ENCODE measurements at regions not wholly inside any gene's neighbourhood (a gene's known extent, or its start where the extent isn't known, plus 50 kb on each side); places are given as distances from the start of the nearest gene placed in this dataset.

- Histone ChIP-seq H3K9me3 (ENCODE audit: control extremely low read depth in 1 of 3, control insufficient read depth in 2 of 3, insufficient read depth in 1 of 3, low read length in 2 of 3) (peaks cover 0 to 7% (median 0%) of the 10 kb centered on the region in 3 donors), H4K20me1 (ENCODE audit: control insufficient read depth, insufficient read depth, low read length, poor library complexity, severe bottlenecking) (no peaks in the 10 kb centered on the region), H3K4me3 (ENCODE audit: control extremely low read depth in 1 of 5, extremely low read depth in 1 of 5, insufficient read depth in 1 of 5, low read depth in 2 of 5, low read length in 4 of 5) (no peak overlapping the region), H3K27me3 (replicated peaks in 1 of 4; ENCODE audit: control extremely low read depth in 1 of 4, control insufficient read depth in 3 of 4, insufficient read depth in 4 of 4, low read length in 3 of 4) (no peaks in the 10 kb centered on the region), H3K9ac (ENCODE audit: low read length) (no peak overlapping the region), H3K4me1 (ENCODE audit: control insufficient read depth in 2 of 2, insufficient read depth in 2 of 2, low read length in 2 of 2) (no peaks in the 10 kb centered on the region), H3K4me2 (replicated peaks; ENCODE audit: low read depth, low read length, poor library complexity, severe bottlenecking) (no peak overlapping the region), H3K79me2 (ENCODE audit: control insufficient read depth, insufficient read depth, low read length) (no peaks in the 10 kb centered on the region), H2AFZ (ENCODE audit: insufficient read depth, low read depth, low read length, poor library complexity, severe bottlenecking) (no peak overlapping the region), H3K27ac (ENCODE audit: low read length in 2 of 2) (no peak overlapping the region), H3K36me3 (replicated peaks in 1 of 2; ENCODE audit: control extremely low read depth in 1 of 2, control insufficient read depth in 1 of 2, extremely low read depth in 1 of 2, insufficient read depth in 2 of 2, low read length in 1 of 2) (no peaks in the 10 kb centered on the region)
- no CpG with 5 or more reads among the region's 2 CpGs for WGBS (ENCODE audit: insufficient coverage)
- Mint-ChIP-seq H3K9me3 (ENCODE audit: insufficient read depth) (no peaks in the 10 kb centered on the region), H3K27me3 (no peaks in the 10 kb centered on the region), H3K4me3 (no peak overlapping the region), H3K4me1 (no peaks in the 10 kb centered on the region), H3K27ac (no peak overlapping the region)
- no peak for DNase-seq
- ATAC-seq (ENCODE audit: low read depth): no peak
- ChIA-PET POLR2A (no interaction called here), CTCF (no interaction called here)
- intact Hi-C loops (cut with micrococcal nuclease): no loop called here
- TF ChIP-seq CTCF (IDR thresholded peaks at IDR 0.05): no peak
- TF ChIP-seq EZH2 (IDR thresholded peaks at IDR 0.05; ENCODE audit: borderline replicate concordance, insufficient read depth, low read depth, low read length, poor library complexity, severe bottlenecking): no peak
Measured at GRCh38 chrX:23570674-23571343, 96.5 kb upstream of the PRDX4 start.

DNA sequence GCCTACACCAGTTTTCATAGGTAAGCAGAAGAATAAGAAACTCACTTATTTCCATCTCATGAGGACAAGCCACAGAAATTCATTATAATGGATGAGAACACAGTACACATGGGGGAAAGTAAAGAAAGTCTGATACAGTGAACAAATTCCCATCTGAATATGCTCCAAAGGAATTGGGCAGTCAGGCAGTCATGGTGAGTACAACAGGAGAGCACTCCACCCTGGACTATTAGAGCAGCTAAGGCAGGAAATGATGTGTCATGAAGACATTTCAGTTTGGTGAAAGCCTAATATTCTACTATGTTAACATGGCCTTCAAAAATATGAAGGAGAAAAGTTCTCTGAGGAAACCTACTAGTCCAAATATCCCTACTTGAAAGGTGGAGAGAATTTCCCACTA lies 92.0 kb upstream of the PRDX4 start:
- intact Hi-C loops (cut with micrococcal nuclease): no loop called here
- Mint-ChIP-seq H3K27ac (no peak overlapping the region), H3K9me3 (ENCODE audit: insufficient read depth) (peaks cover 2% of the 10 kb centered on the region), H3K27me3 (no peaks in the 10 kb centered on the region), H3K4me1 (no peaks in the 10 kb centered on the region), H3K4me3 (no peak overlapping the region)
- Histone ChIP-seq H3K4me3 (ENCODE audit: control extremely low read depth in 1 of 5, extremely low read depth in 1 of 5, insufficient read depth in 1 of 5, low read depth in 2 of 5, low read length in 4 of 5) (no peak overlapping the region), H3K27ac (ENCODE audit: low read length in 2 of 2) (no peak overlapping the region), H3K36me3 (replicated peaks in 1 of 2; ENCODE audit: control extremely low read depth in 1 of 2, control insufficient read depth in 1 of 2, extremely low read depth in 1 of 2, insufficient read depth in 2 of 2, low read length in 1 of 2) (no peaks in the 10 kb centered on the region), H3K79me2 (ENCODE audit: control insufficient read depth, insufficient read depth, low read length) (no peaks in the 10 kb centered on the region), H3K4me2 (replicated peaks; ENCODE audit: low read depth, low read length, poor library complexity, severe bottlenecking) (no peak overlapping the region), H3K27me3 (replicated peaks in 1 of 4; ENCODE audit: control extremely low read depth in 1 of 4, control insufficient read depth in 3 of 4, insufficient read depth in 4 of 4, low read length in 3 of 4) (no peaks in the 10 kb centered on the region), H2AFZ (ENCODE audit: insufficient read depth, low read depth, low read length, poor library complexity, severe bottlenecking) (no peak overlapping the region), H3K4me1 (ENCODE audit: control insufficient read depth in 2 of 2, insufficient read depth in 2 of 2, low read length in 2 of 2) (no peaks in the 10 kb centered on the region), H4K20me1 (ENCODE audit: control insufficient read depth, insufficient read depth, low read length, poor library complexity, severe bottlenecking) (no peaks in the 10 kb centered on the region), H3K9me3 (ENCODE audit: control extremely low read depth in 1 of 3, control insufficient read depth in 2 of 3, insufficient read depth in 1 of 3, low read length in 2 of 3) (no peaks in the 10 kb centered on the region), H3K9ac (ENCODE audit: low read length) (no peak overlapping the region)
- ChIA-PET POLR2A (no interaction called here), CTCF (no interaction called here)
- ATAC-seq (ENCODE audit: low read depth): no peak
- TF ChIP-seq EZH2 (IDR thresholded peaks at IDR 0.05; ENCODE audit: borderline replicate concordance, insufficient read depth, low read depth, low read length, poor library complexity, severe bottlenecking): no peak
- TF ChIP-seq CTCF (IDR thresholded peaks at IDR 0.05): no peak
- DNase-seq: no peak
